HCT116 (cell line): ENCODE measurements at regions not wholly inside any gene's neighbourhood (a gene's known extent, or its start where the extent isn't known, plus 50 kb on each side); places are given as distances from the start of the nearest gene placed in this dataset.

Experiments
- ATAC-seq: fragments of 200-7000 bp; cut with Tn5 transposase; 2 replicates; pipeline ENCODE4 v1.9.1; 2020; ENCODE audit warnings: mild to moderate bottlenecking, moderate library complexity
- BruUV-seq: library from RNA; stranded (reverse); fragments of 400-500 nt; replicated peaks from 2 replicates; lab custom pipeline; 2021; lab: Mats Ljungman, UMichigan
- CTCF ChIA-PET: fragments of 300-600 bp; sonication (Branson Sonifier 250); formaldehyde crosslinking; loops from one replicate; lab custom pipeline; 2021; ENCODE audit warnings: antibody characterized with exemption; lab: Charles Lee
- POLR2A ChIA-PET: fragments of 300-600, 350-600 bp; sonication (Branson Sonifier 250); formaldehyde crosslinking; loops from one replicate; lab custom pipeline; 2021; ENCODE audit warnings: antibody characterized with exemption; lab: Charles Lee
- RAD21 ChIA-PET, 2 experiments: fragments of 300-600 bp; sonication (Branson Sonifier 250); formaldehyde crosslinking; loops; one replicate each; lab custom pipeline; 2023; ENCODE audit warnings: low total read pairs in 2 of 2; ENCODE audit not compliant: uncharacterized antibody in 2 of 2, unreplicated experiment in 2 of 2, low non-redundant PET in 1 of 2; lab: Charles Lee
- DNase-seq: peaks from one replicate; pipeline ENCODE4 v3.0.0-alpha.2; 2010; ENCODE audit warnings: low read depth, low spot score
- H2AFZ ChIP-seq: fragments of 200-600 bp; shearing (Covaris generic), sonication (generic); 2 replicates; pipeline ENCODE4 v1.6.1; 2017; ENCODE audit warnings: low read depth, mixed run types, mixed read lengths, antibody characterized with exemption, low read length; ENCODE audit not compliant: poor library complexity, severe bottlenecking
- H3K27ac ChIP-seq: 2 replicates; pipeline ENCODE4 v1.5.1; 2012; ENCODE audit warnings: low read depth, low read length
- H3K27me3 ChIP-seq: fragments of 200-600 bp; sonication (generic); 2 replicates; pipeline ENCODE4 v1.6.1; 2016; ENCODE audit warnings: mixed run types, low read length, mixed read lengths; ENCODE audit not compliant: insufficient read depth
- H3K36me3 ChIP-seq, 2 experiments: fragments of 200-500 bp in 1 of 2; fragments of 200-600 bp in 1 of 2; sonication (Bioruptor generic) in 1 of 2; sonication (generic) in 1 of 2; 2 replicates each; pipeline versions ENCODE4 v1.5.1 to v1.6.1; 2014 to 2016; ENCODE audit warnings: low read length in 2 of 2, inconsistent platforms in 1 of 2, mixed read lengths in 1 of 2, mixed run types in 1 of 2; ENCODE audit not compliant: insufficient read depth in 2 of 2, control insufficient read depth in 1 of 2
- H3K4me1 ChIP-seq, 2 experiments: fragments of 200-600 bp in 1 of 2; sonication (generic) in 1 of 2; 2 replicates each; pipeline versions ENCODE4 v1.5.1 to v1.6.1; 2012 to 2017; ENCODE audit warnings: low read length in 2 of 2, inconsistent platforms in 1 of 2, mild to moderate bottlenecking in 1 of 2, mixed read lengths in 1 of 2, mixed run types in 1 of 2, moderate library complexity in 1 of 2; ENCODE audit not compliant: insufficient read depth in 2 of 2, control insufficient read depth in 1 of 2
- H3K4me2 ChIP-seq: fragments of 200-600 bp; sonication (generic); 2 replicates; pipeline ENCODE4 v1.6.1; 2017; ENCODE audit warnings: mixed run types, low read length, mixed read lengths
- H3K4me3 ChIP-seq, 2 experiments: fragments of 200-600 bp in 1 of 2; sonication (generic) in 1 of 2; replicated peaks in 1 of 2; 2 replicates each; pipeline ENCODE4 v1.5.1; 2011 to 2016; ENCODE audit warnings: low read length in 2 of 2, control low read depth in 1 of 2, low read depth in 1 of 2, mild to moderate bottlenecking in 1 of 2, mixed read lengths in 1 of 2, mixed run types in 1 of 2
- H3K79me2 ChIP-seq: fragments of 200-600 bp; sonication (generic); 2 replicates; pipeline ENCODE4 v1.6.1; 2017; ENCODE audit warnings: mild to moderate bottlenecking, mixed run types, low read length, moderate library complexity, mixed read lengths; ENCODE audit not compliant: insufficient read depth
- H3K9ac ChIP-seq: fragments of 200-600 bp; sonication (generic); 2 replicates; pipeline ENCODE4 v1.6.1; 2016; ENCODE audit warnings: low read length, mixed read lengths
- H3K9me2 ChIP-seq: fragments of 200-600 bp; sonication (generic), shearing (Covaris generic); 2 replicates; pipeline ENCODE4 v1.6.1; 2017; ENCODE audit warnings: mixed run types, mild to moderate bottlenecking, moderate library complexity; ENCODE audit not compliant: insufficient read depth
- H3K9me3 ChIP-seq, 2 experiments: fragments of 200-500 bp in 1 of 2; fragments of 200-600 bp in 1 of 2; sonication (Bioruptor generic) in 1 of 2; sonication (generic) in 1 of 2; 2 replicates each; pipeline ENCODE4 v1.6.1; 2014 to 2017; ENCODE audit warnings: low read length in 2 of 2, mixed read lengths in 2 of 2, inconsistent platforms in 1 of 2, low read depth in 1 of 2, mild to moderate bottlenecking in 1 of 2, mixed run types in 1 of 2, moderate library complexity in 1 of 2; ENCODE audit not compliant: control insufficient read depth in 1 of 2, insufficient read depth in 1 of 2
- H4K20me1 ChIP-seq: fragments of 200-600 bp; sonication (generic), shearing (Covaris generic); 2 replicates; pipeline ENCODE4 v1.6.1; 2017; ENCODE audit warnings: mixed run types, mild to moderate bottlenecking, moderate library complexity; ENCODE audit not compliant: insufficient read depth
- EGR1 ChIP-seq: IDR thresholded peaks from 2 replicates; pipeline ENCODE4 v1.6.1; 2012; ENCODE audit warnings: low read depth
- ELF1 ChIP-seq: IDR thresholded peaks from 2 replicates; pipeline ENCODE4 v1.6.1; 2012; ENCODE audit warnings: low read depth, borderline replicate concordance
- EZH2 ChIP-seq: fragments of 200-600 bp; sonication (generic); IDR thresholded peaks from 2 replicates; pipeline ENCODE4 v1.6.1; 2017; ENCODE audit warnings: antibody characterized with exemption, mixed run types
- JUND ChIP-seq: IDR thresholded peaks from 2 replicates; pipeline ENCODE4 v1.6.1; 2012
- RAD21 ChIP-seq: IDR thresholded peaks from 2 replicates; pipeline ENCODE4 v1.6.1; 2012; ENCODE audit warnings: low read depth, mild to moderate bottlenecking
- SRF ChIP-seq: IDR thresholded peaks from 2 replicates; pipeline ENCODE4 v1.6.1; 2012; ENCODE audit warnings: low read depth
- TCF7L2 ChIP-seq: IDR thresholded peaks from 2 replicates; pipeline ENCODE4 v1.7.0; 2011; ENCODE audit warnings: borderline replicate concordance, inconsistent platforms; ENCODE audit not compliant: insufficient read depth, insufficient read length; ENCODE audit errors: extremely low read depth
- intact Hi-C: fragments of 100-400 bp; cut with micrococcal nuclease; formaldehyde crosslinking; loops from 2 replicates; pipeline ENCODE4 v1.10.0; 2022
- TF ChIP-seq, protein P1 (sequence below): IDR thresholded peaks from 2 replicates; pipeline ENCODE4 v1.6.1; 2012
- TF ChIP-seq, protein P2 (sequence below): IDR thresholded peaks from 2 replicates; pipeline ENCODE4 v1.6.1; 2012; ENCODE audit warnings: low read depth
- TF ChIP-seq, protein P3 (sequence below), 3 experiments: fragments of 200-600 bp in 1 of 3; sonication (generic) in 1 of 3; IDR thresholded peaks in 2 of 3; conservative IDR thresholded peaks in 1 of 3; 2 replicates each; pipeline ENCODE4 v1.5.1; 2012 to 2017; ENCODE audit warnings: low read depth in 2 of 3, low read length in 2 of 3, antibody characterized with exemption in 1 of 3, borderline replicate concordance in 1 of 3, control low read depth in 1 of 3, mild to moderate bottlenecking in 1 of 3, mixed read lengths in 1 of 3, mixed run types in 1 of 3, moderate library complexity in 1 of 3; ENCODE audit not compliant: insufficient read depth in 1 of 3
- TF ChIP-seq, protein P4 (sequence below): IDR thresholded peaks from 2 replicates; pipeline ENCODE4 v1.6.1; 2012

DNA sequence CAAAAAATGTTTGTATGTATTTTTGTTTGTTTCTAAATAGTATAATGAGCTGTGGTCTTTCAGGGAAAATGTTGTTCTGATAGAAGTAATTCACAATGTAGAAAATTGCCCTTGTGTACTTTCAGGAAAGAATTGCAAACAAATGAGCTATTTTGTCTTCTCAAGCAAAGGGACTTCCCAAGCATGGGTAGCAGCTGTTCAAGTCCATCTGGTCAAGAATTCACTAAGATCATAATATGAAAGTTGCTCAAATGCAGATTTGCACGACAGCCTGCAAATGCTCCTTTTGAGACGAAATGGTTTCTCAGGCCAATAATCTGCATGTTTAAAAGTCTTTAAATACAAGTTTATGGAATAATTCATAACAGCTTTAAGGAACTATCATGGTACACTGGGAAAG is 51.9 kb upstream of the HNMT start:
- ATAC-seq, result no peak
- ChIA-PET POLR2A (no interaction called here), RAD21 (interaction anchor here in 1 of 2 experiments (1.5 kb wide), 1 partner anchor 874 kb away, joined by 3 read pairs; no protein-coding TSS in a partner anchor), CTCF (interaction anchor here (2.4 to 5.5 kb wide), 3 partner anchors 23 to 914 kb away, joined by 6 to 40 read pairs (median 18); no protein-coding TSS in a partner anchor)
- intact Hi-C loops, result loop anchor here (10.0 kb wide), 1 partner anchor 182 kb away; no protein-coding TSS in a partner anchor
- no peaks in the 10 kb centered on the region for H4K20me1 ChIP-seq
- H3K4me1 ChIP-seq, result no peaks in the 10 kb centered on the region
- no peak overlapping the region for H3K4me3 ChIP-seq
- H3K9me3 ChIP-seq, result no peaks in the 10 kb centered on the region
- H3K27me3 ChIP-seq, result no peaks in the 10 kb centered on the region
- BruUV-seq, result no TSS peak
- no peaks in the 10 kb centered on the region for H3K9me2 ChIP-seq
- no peak for DNase-seq
- no peak overlapping the region for H3K4me2 ChIP-seq
- no peak overlapping the region for H3K27ac ChIP-seq
- TF ChIP-seq SRF (no peak), ELF1 (no peak), EZH2 (no peak)
- H3K36me3 ChIP-seq, result no peaks in the 10 kb centered on the region
- H3K9ac ChIP-seq, result no peak overlapping the region
- no peak overlapping the region for H2AFZ ChIP-seq
- no peaks in the 10 kb centered on the region for H3K79me2 ChIP-seq

- no peaks in the 10 kb centered on the region for H4K20me1 ChIP-seq
- no peaks in the 10 kb centered on the region for H3K9me3 ChIP-seq
- no TSS peak for BruUV-seq
- H3K79me2 ChIP-seq, result no peaks in the 10 kb centered on the region
- no peaks in the 10 kb centered on the region for H3K4me1 ChIP-seq
- ChIA-PET POLR2A (no interaction called here), RAD21 (no interaction called here), CTCF (interaction anchor here (3.5 to 5.5 kb wide), 2 partner anchors 177 to 914 kb away, joined by 18 to 40 read pairs; no protein-coding TSS in a partner anchor)
- H3K27me3 ChIP-seq, result no peaks in the 10 kb centered on the region
- H2AFZ ChIP-seq, result no peak overlapping the region
- H3K36me3 ChIP-seq, result no peaks in the 10 kb centered on the region
- no peaks in the 10 kb centered on the region for H3K9me2 ChIP-seq
- ATAC-seq (no peak), DNase-seq (no peak)
- no peak overlapping the region for H3K4me2 ChIP-seq
- no peak for TF ChIP-seq ELF1
- TF ChIP-seq, protein P1, sequence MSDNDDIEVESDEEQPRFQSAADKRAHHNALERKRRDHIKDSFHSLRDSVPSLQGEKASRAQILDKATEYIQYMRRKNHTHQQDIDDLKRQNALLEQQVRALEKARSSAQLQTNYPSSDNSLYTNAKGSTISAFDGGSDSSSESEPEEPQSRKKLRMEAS, result no peak
- no peak for TF ChIP-seq RAD21
- no peak for TF ChIP-seq JUND
- TF ChIP-seq, protein P2, sequence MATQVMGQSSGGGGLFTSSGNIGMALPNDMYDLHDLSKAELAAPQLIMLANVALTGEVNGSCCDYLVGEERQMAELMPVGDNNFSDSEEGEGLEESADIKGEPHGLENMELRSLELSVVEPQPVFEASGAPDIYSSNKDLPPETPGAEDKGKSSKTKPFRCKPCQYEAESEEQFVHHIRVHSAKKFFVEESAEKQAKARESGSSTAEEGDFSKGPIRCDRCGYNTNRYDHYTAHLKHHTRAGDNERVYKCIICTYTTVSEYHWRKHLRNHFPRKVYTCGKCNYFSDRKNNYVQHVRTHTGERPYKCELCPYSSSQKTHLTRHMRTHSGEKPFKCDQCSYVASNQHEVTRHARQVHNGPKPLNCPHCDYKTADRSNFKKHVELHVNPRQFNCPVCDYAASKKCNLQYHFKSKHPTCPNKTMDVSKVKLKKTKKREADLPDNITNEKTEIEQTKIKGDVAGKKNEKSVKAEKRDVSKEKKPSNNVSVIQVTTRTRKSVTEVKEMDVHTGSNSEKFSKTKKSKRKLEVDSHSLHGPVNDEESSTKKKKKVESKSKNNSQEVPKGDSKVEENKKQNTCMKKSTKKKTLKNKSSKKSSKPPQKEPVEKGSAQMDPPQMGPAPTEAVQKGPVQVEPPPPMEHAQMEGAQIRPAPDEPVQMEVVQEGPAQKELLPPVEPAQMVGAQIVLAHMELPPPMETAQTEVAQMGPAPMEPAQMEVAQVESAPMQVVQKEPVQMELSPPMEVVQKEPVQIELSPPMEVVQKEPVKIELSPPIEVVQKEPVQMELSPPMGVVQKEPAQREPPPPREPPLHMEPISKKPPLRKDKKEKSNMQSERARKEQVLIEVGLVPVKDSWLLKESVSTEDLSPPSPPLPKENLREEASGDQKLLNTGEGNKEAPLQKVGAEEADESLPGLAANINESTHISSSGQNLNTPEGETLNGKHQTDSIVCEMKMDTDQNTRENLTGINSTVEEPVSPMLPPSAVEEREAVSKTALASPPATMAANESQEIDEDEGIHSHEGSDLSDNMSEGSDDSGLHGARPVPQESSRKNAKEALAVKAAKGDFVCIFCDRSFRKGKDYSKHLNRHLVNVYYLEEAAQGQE, result no peak
- TF ChIP-seq, protein P3, sequence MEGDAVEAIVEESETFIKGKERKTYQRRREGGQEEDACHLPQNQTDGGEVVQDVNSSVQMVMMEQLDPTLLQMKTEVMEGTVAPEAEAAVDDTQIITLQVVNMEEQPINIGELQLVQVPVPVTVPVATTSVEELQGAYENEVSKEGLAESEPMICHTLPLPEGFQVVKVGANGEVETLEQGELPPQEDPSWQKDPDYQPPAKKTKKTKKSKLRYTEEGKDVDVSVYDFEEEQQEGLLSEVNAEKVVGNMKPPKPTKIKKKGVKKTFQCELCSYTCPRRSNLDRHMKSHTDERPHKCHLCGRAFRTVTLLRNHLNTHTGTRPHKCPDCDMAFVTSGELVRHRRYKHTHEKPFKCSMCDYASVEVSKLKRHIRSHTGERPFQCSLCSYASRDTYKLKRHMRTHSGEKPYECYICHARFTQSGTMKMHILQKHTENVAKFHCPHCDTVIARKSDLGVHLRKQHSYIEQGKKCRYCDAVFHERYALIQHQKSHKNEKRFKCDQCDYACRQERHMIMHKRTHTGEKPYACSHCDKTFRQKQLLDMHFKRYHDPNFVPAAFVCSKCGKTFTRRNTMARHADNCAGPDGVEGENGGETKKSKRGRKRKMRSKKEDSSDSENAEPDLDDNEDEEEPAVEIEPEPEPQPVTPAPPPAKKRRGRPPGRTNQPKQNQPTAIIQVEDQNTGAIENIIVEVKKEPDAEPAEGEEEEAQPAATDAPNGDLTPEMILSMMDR (IDR thresholded peaks at IDR 0.05 in 2 of 3, conservative IDR thresholded peaks at IDR 0.05 in 1 of 3; ENCODE audit: borderline replicate concordance in 1 of 3, insufficient read depth in 1 of 3, low read depth in 2 of 3, low read length in 2 of 3), result no peak
- TF ChIP-seq TCF7L2, result no peak
- TF ChIP-seq, protein P4, sequence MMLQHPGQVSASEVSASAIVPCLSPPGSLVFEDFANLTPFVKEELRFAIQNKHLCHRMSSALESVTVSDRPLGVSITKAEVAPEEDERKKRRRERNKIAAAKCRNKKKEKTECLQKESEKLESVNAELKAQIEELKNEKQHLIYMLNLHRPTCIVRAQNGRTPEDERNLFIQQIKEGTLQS, result no peak
- TF ChIP-seq EGR1, result no peak
- H3K4me3 ChIP-seq, result no peak overlapping the region
- no peak overlapping the region for H3K9ac ChIP-seq
- intact Hi-C loops, result loop anchor here (10.0 kb wide), 1 partner anchor 182 kb away; no protein-coding TSS in a partner anchor
- H3K27ac ChIP-seq, result no peak overlapping the region
Observed at GRCh38 chr2:137913169-137913568, 51.1 kb upstream of the HNMT start.
